Transverse colon (tissue), 4 donors: ENCODE measurements at regions not wholly inside any gene's neighbourhood (a gene's known extent, or its start where the extent isn't known, plus 50 kb on each side); places are given as distances from the start of the nearest gene placed in this dataset.
A peak's percentile ranks its signal among the peaks of the same experiment; 100 is the strongest.

ENCODE experiments used
- DNase-seq: peaks from one replicate; pipeline ENCODE4 v3.0.0-alpha.2; 2019
- H3K27ac ChIP-seq, 4 donors: fragments of 200-600 bp; sonication (generic); 2 replicates each; pipeline ENCODE4 v1.5.1; 2016 to 2018; ENCODE audit warnings: inconsistent platforms in 4 of 4
- H3K27me3 ChIP-seq: fragments of 200-600 bp; sonication (generic); 2 replicates; pipeline ENCODE4 v1.5.1; 2017; ENCODE audit warnings: inconsistent platforms
- H3K36me3 ChIP-seq, 4 donors: fragments of 200-600 bp; sonication (generic); 2 replicates each; pipeline ENCODE4 v1.5.1; 2017 to 2019; ENCODE audit warnings: inconsistent platforms in 4 of 4
- H3K4me1 ChIP-seq, 4 donors: fragments of 200-600 bp; sonication (generic); 2 replicates each; pipeline ENCODE4 v1.5.1; 2017 to 2020; ENCODE audit warnings: inconsistent platforms in 4 of 4
- H3K4me3 ChIP-seq, 4 donors: fragments of 200-600 bp; sonication (generic); 1 replicate in 1 of 4; 2 replicates in 3 of 4; pipeline versions ENCODE4 v1.5.1 to v1.6.1; 2017 to 2019; ENCODE audit warnings: inconsistent platforms in 4 of 4
- H3K9me3 ChIP-seq, 2 donors: fragments of 200-600 bp; sonication (generic); 2 replicates each; pipeline ENCODE4 v1.5.1; 2017 to 2019; ENCODE audit warnings: inconsistent platforms in 2 of 2
- EP300 ChIP-seq: sonication (generic); formaldehyde crosslinking; IDR thresholded peaks from one replicate; pipeline ENCODE4 v1.6.1; 2017; ENCODE audit warnings: antibody characterized with exemption, low read depth
- POLR2A ChIP-seq: fragments of 450-650 bp; IDR thresholded peaks from one replicate; pipeline ENCODE4 v1.6.1; 2016; ENCODE audit warnings: antibody characterized with exemption, mild to moderate bottlenecking, moderate library complexity
- POLR2AphosphoS5 ChIP-seq, 3 donors: sonication (generic); formaldehyde crosslinking; IDR thresholded peaks; one replicate each; pipeline ENCODE4 v1.6.1; 2016; ENCODE audit warnings: antibody characterized with exemption in 3 of 3
- WGBS, 2 donors: methylation state at CpG; one replicate each; pipeline ENCODE4 v1.1.5; 2018; ENCODE audit warnings: low coverage in 1 of 2; 5-methylcytosine and 5-hydroxymethylcytosine counted together
- in situ Hi-C, 4 donors: fragments of 200-750 bp; cut with MboI; loops; one replicate each; pipeline versions ENCODE4 v1.15.0 to v1.15.1; 2017; ENCODE audit warnings: low sequenced_read_pairs in 3 of 4, low pct_ligation_motif_present in 1 of 4, low pct_unique_long_range_greater_than_20kb in 1 of 4
- intact Hi-C: fragments of 100-400 bp; cut with DNase I; formaldehyde crosslinking; loops from one replicate; pipeline ENCODE4 v1.15.1; 2023; ENCODE audit warnings: low total_unique reads
- TF ChIP-seq, protein P1 (sequence below), 5 experiments: fragments of 200-600 bp in 3 of 5; fragments of 450-650 bp in 2 of 5; sonication (generic) in 3 of 5; IDR thresholded peaks; 1 replicate in 2 of 5; 2 replicates in 3 of 5; pipeline ENCODE4 v1.5.1; 2016 to 2017; ENCODE audit warnings: antibody characterized with exemption in 5 of 5, inconsistent platforms in 3 of 5, mild to moderate bottlenecking in 2 of 5, moderate library complexity in 1 of 5

DNA sequence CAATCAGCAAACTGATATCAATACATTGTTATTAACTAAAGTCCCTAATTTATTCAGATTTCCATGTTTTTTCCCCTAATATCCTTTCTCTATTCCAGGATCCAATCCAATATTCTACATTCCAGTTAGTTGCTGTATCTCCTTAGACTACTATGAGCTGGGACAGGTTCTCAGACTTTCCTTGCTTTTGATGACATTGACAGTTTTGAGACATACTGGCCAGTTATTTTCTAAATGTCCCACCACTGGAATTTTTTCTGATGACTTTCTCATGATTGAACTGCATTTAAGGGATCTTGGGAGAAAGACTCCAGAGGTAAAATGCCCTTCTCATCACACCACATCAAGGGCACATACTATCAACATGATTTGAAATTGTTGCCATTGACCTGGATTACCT is 177.1 kb upstream of the MAF start:
- no peak for TF ChIP-seq POLR2A
- TF ChIP-seq EP300, result no peak
- TF ChIP-seq POLR2AphosphoS5 (IDR thresholded peaks at IDR 0.05), result no peak
- TF ChIP-seq, protein P1, sequence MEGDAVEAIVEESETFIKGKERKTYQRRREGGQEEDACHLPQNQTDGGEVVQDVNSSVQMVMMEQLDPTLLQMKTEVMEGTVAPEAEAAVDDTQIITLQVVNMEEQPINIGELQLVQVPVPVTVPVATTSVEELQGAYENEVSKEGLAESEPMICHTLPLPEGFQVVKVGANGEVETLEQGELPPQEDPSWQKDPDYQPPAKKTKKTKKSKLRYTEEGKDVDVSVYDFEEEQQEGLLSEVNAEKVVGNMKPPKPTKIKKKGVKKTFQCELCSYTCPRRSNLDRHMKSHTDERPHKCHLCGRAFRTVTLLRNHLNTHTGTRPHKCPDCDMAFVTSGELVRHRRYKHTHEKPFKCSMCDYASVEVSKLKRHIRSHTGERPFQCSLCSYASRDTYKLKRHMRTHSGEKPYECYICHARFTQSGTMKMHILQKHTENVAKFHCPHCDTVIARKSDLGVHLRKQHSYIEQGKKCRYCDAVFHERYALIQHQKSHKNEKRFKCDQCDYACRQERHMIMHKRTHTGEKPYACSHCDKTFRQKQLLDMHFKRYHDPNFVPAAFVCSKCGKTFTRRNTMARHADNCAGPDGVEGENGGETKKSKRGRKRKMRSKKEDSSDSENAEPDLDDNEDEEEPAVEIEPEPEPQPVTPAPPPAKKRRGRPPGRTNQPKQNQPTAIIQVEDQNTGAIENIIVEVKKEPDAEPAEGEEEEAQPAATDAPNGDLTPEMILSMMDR (IDR thresholded peaks at IDR 0.05), result no peak
- intact Hi-C loops (loop anchor here (5.0 kb wide), 1 partner anchor 1260 kb away; the partner anchor contains the start of gene ATMIN), in situ Hi-C loops (no loop called here)
- Histone ChIP-seq H3K27me3 (no peaks in the 10 kb centered on the region), H3K4me1 (peaks cover 2 to 22% (median 9%) of the 10 kb centered on the region in 4 donors), H3K36me3 (no peaks in the 10 kb centered on the region), H3K9me3 (no peaks in the 10 kb centered on the region), H3K27ac (no peak overlapping the region), H3K4me3 (no peak overlapping the region)
- DNase-seq, result no peak

DNA sequence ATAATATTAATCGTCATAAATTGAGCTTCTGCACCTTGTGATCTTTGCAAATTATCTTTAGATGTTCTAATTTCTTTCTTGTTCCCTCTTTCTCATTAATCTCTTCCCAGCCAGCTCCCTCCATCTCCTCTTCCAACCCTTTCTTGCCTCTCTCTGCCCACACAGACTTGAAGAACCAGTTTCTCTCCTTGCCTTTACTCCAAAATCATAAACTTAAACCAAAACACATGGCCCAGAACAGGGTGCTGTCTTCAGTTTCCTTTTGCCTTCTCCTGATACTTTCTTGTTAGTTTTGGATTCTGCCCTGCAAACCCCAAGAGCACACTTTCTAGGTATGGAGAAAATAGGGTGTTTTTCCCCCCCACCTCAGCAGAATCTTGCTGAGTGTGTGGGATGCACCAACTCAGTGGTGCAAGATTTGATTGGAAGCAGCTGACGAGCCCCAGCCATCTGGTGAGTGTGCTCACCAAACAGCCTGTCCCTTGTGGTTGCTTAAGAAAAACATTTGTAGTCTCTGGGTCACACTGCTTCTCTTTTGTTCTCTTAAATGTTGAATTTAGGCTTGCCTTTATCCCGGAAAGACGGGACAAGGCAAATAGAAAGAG is 175.8 kb upstream of the MAF start:
- DNase-seq, result peak; percentile 33
- H3K9me3 ChIP-seq, result no peaks in the 10 kb centered on the region
- intact Hi-C loops (loop anchor here (5.0 kb wide), 1 partner anchor 1261 kb away; the partner anchor contains the start of gene ATMIN), in situ Hi-C loops (no loop called here)
- H3K4me1 ChIP-seq, result peaks cover 5 to 35% (median 21%) of the 10 kb centered on the region in 4 donors
- H3K36me3 ChIP-seq, result no peaks in the 10 kb centered on the region
- peak overlapping the region in 3 of 4 donors; percentile 10 to 54 (median 51) for H3K27ac ChIP-seq
- WGBS, 2 donors, result 33 to 38% methylated on average over 3 to 4 of the region's 4 CpGs
- no peak overlapping the region for H3K4me3 ChIP-seq
- no peaks in the 10 kb centered on the region for H3K27me3 ChIP-seq
- TF ChIP-seq POLR2A, result no peak
- TF ChIP-seq, protein P1 (IDR thresholded peaks at IDR 0.05), result peak in 1 of 5 experiments; percentile 34
- peak in 2 of 3 donors; percentile 53 to 64 for TF ChIP-seq POLR2AphosphoS5 (IDR thresholded peaks at IDR 0.05)

DNA sequence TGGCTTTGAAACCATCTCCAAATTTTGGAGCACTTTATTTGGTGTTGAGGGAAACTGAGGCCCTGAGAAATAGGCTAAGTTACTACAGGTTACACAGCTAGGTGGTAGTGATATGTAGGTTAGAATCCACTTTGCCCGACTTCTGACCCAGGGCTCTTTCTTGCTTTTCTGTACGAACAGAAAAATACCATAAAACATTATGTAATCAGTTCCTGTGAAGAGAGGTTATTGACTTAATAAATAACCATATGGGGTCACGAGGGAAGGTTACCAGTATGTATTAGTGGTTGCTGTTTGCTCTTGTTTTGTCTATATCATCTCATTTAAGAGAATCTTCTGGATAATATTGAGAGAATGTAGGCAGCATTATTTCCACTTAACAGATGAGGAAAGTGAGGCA is 172.2 kb upstream of the MAF start:
- Histone ChIP-seq H3K36me3 (no peaks in the 10 kb centered on the region), H3K4me3 (no peak overlapping the region), H3K4me1 (peaks cover 21 to 65% (median 49%) of the 10 kb centered on the region in 4 donors), H3K27ac (peak overlapping the region in 3 of 4 donors; percentile 27 to 85 (median 58)), H3K9me3 (no peaks in the 10 kb centered on the region), H3K27me3 (no peaks in the 10 kb centered on the region)
- no peak for TF ChIP-seq POLR2A
- no peak for TF ChIP-seq POLR2AphosphoS5 (IDR thresholded peaks at IDR 0.05)
- TF ChIP-seq EP300, result no peak
- TF ChIP-seq, protein P1 (IDR thresholded peaks at IDR 0.05), result no peak
- intact Hi-C loops, result no loop called here
- in situ Hi-C loops, result no loop called here
- DNase-seq, result no peak
- 41 to 70% methylated on average over 3 of the region's 3 CpGs for WGBS, 2 donors

DNA sequence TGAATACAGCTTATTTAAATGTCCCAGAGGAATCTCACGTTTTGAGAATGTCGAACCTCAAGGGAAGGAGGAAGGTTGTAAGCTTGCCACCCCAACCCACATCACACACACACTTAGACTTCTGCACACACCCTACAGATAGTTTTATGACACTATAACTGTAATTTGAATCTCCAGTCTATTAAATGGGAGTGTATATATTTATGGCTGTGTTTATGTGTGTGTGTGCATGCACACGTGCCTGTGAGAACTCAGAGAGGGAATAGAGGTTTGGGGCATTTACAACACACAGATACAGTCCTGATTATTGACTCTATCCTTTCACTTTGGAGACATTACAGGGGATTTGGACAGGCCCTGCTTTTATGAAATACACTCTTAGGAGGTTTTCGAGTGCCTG is 171.5 kb upstream of the MAF start:
- TF ChIP-seq POLR2A (no peak), POLR2AphosphoS5 (IDR thresholded peaks at IDR 0.05) (peak in 1 of 3 donors; percentile 16)
- Histone ChIP-seq H3K27me3 (no peaks in the 10 kb centered on the region), H3K4me1 (peaks cover 21 to 70% (median 51%) of the 10 kb centered on the region in 4 donors), H3K36me3 (no peaks in the 10 kb centered on the region), H3K9me3 (no peaks in the 10 kb centered on the region), H3K27ac (peak overlapping the region; percentile 13 to 85 (median 42)), H3K4me3 (no peak overlapping the region)
- in situ Hi-C loops (no loop called here), intact Hi-C loops (no loop called here)
- peak; percentile 35 for DNase-seq
- 28 to 36% methylated on average over 2 to 4 of the region's 4 CpGs for WGBS, 2 donors
